ENCODE measurements at regions not wholly inside any gene's neighbourhood (a gene's known extent, or its start where the extent isn't known, plus 50 kb on each side); places are given as distances from the start of the nearest gene placed in this dataset.

DNA sequence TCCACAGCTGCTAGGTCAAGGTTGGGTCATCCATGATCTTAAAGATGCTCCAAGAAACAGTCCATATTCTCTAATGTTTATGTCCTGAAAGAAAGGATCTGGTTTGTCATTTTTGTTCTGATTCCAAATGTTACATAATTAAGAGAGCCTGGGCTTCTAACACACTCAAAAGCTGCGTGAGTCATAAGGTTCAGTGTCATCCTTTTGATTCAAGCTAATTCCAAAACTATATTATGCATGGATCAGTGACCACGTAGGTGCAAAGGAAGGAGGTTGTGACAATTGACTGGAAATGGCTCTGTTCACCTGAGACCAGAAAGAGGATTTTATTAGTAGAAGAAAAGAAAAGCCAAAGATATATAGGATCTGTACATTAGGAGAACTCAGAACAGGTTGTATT, 268.7 kb upstream of the GK2 start:
- TF ChIP-seq, protein P1, sequence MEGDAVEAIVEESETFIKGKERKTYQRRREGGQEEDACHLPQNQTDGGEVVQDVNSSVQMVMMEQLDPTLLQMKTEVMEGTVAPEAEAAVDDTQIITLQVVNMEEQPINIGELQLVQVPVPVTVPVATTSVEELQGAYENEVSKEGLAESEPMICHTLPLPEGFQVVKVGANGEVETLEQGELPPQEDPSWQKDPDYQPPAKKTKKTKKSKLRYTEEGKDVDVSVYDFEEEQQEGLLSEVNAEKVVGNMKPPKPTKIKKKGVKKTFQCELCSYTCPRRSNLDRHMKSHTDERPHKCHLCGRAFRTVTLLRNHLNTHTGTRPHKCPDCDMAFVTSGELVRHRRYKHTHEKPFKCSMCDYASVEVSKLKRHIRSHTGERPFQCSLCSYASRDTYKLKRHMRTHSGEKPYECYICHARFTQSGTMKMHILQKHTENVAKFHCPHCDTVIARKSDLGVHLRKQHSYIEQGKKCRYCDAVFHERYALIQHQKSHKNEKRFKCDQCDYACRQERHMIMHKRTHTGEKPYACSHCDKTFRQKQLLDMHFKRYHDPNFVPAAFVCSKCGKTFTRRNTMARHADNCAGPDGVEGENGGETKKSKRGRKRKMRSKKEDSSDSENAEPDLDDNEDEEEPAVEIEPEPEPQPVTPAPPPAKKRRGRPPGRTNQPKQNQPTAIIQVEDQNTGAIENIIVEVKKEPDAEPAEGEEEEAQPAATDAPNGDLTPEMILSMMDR (IDR thresholded peaks at IDR 0.05), result no peak
- TF ChIP-seq POLR2A (IDR thresholded peaks at IDR 0.05) (no peak), POLR2AphosphoS5 (IDR thresholded peaks at IDR 0.05) (no peak)

Measured in upper lobe of left lung (tissue), 4 donors.